OCI-LY7 (cell line): ENCODE measurements at regions not wholly inside any gene's neighbourhood (a gene's known extent, or its start where the extent isn't known, plus 50 kb on each side); places are given as distances from the start of the nearest gene placed in this dataset.

Source experiments
- EZH2phosphoT487 ChIP-seq: fragments of 200-600 bp; sonication (generic); IDR thresholded peaks from 2 replicates; pipeline ENCODE4 v1.6.1; 2018; ENCODE audit warnings: low read depth, borderline replicate concordance, mild to moderate bottlenecking, mixed run types, antibody characterized with exemption, low read length, moderate library complexity, mixed read lengths
- TF ChIP-seq, protein P1 (sequence below): fragments of 200-600 bp; sonication (generic); conservative IDR thresholded peaks from 2 replicates; pipeline ENCODE4 v1.5.1; 2014; ENCODE audit warnings: mild to moderate bottlenecking, antibody characterized with exemption, low read length, moderate library complexity, mixed read lengths

DNA sequence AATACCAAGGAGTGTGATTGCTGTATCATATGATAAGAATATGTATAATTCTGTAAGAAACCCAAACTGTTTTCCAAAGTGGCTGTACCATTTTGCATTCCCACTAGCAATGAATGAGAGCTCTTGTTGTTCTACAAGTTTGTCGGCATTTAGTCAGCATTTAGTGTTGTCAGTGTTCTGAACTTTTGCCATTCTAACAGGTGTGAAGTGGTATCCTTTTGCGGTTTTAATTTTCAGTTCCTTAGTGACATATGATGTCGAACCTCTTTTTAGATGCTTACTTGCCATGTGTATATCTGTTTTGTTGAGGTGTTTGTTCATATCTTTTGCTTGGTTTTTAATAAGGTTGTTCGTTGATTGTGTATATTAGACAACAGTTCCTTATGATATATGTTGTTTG is 296.3 kb upstream of the IZUMO3 start:
- TF ChIP-seq, protein P1, sequence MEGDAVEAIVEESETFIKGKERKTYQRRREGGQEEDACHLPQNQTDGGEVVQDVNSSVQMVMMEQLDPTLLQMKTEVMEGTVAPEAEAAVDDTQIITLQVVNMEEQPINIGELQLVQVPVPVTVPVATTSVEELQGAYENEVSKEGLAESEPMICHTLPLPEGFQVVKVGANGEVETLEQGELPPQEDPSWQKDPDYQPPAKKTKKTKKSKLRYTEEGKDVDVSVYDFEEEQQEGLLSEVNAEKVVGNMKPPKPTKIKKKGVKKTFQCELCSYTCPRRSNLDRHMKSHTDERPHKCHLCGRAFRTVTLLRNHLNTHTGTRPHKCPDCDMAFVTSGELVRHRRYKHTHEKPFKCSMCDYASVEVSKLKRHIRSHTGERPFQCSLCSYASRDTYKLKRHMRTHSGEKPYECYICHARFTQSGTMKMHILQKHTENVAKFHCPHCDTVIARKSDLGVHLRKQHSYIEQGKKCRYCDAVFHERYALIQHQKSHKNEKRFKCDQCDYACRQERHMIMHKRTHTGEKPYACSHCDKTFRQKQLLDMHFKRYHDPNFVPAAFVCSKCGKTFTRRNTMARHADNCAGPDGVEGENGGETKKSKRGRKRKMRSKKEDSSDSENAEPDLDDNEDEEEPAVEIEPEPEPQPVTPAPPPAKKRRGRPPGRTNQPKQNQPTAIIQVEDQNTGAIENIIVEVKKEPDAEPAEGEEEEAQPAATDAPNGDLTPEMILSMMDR, result no peak
- TF ChIP-seq EZH2phosphoT487, result no peak
